Right lobe of liver (tissue), 6 donors: ENCODE measurements at regions not wholly inside any gene's neighbourhood (a gene's known extent, or its start where the extent isn't known, plus 50 kb on each side); places are given as distances from the start of the nearest gene placed in this dataset.

Experiments used
- ATAC-seq, 4 donors: fragments of 200-7000 bp; cut with Tn5 transposase; one replicate each; pipeline ENCODE4 v1.9.1; 2020; ENCODE audit warnings: mild to moderate bottlenecking in 4 of 4, moderate library complexity in 4 of 4
- DNase-seq, 3 donors: peaks; one replicate each; pipeline ENCODE4 v3.0.0-alpha.2; 2020
- H3K27ac ChIP-seq, 3 donors: fragments of 200-600 bp; one replicate each; pipeline ENCODE4 v1.8.0; 2022
- H3K27me3 ChIP-seq, 2 donors: fragments of 200-600 bp; one replicate each; pipeline ENCODE4 v1.8.0; 2022
- H3K36me3 ChIP-seq, 4 donors: fragments of 200-600 bp; sonication (generic) in 1 of 4; one replicate each; pipeline versions ENCODE4 v1.5.1 to v1.8.0; 2017 to 2022; ENCODE audit warnings: control low read depth in 1 of 4
- H3K4me1 ChIP-seq, 4 donors: fragments of 200-600 bp; sonication (generic) in 1 of 4; one replicate each; pipeline versions ENCODE4 v1.5.1 to v1.8.0; 2017 to 2022; ENCODE audit warnings: control low read depth in 1 of 4
- H3K4me3 ChIP-seq, 3 donors: fragments of 200-600 bp; one replicate each; pipeline ENCODE4 v1.8.0; 2022
- H3K9me3 ChIP-seq, 4 donors: fragments of 200-600 bp; sonication (generic) in 1 of 4; one replicate each; pipeline versions ENCODE4 v1.5.1 to v1.8.0; 2017 to 2022; ENCODE audit warnings: control low read depth in 1 of 4
- POLR2A ChIP-seq: fragments of 450-650 bp; IDR thresholded peaks from one replicate; pipeline ENCODE4 v1.6.1; 2017; ENCODE audit warnings: antibody characterized with exemption, mild to moderate bottlenecking
- WGBS: methylation state at CpG from one replicate; pipeline ENCODE4 v1.1.6; 2018; ENCODE audit warnings: low coverage, low lambda C conversion rate; ENCODE audit not compliant: insufficient coverage; ENCODE audit errors: missing lambda C conversion rate; 5-methylcytosine and 5-hydroxymethylcytosine counted together
- intact Hi-C, 2 donors: fragments of 100-400 bp; cut with DNase I; formaldehyde crosslinking; loops; one replicate each; pipeline versions ENCODE4 v1.11.2 to v1.14.1; 2022
- TF ChIP-seq, protein P1 (sequence below), 4 donors: fragments of 200-600 bp in 3 of 4; fragments of 450-650 bp in 1 of 4; IDR thresholded peaks; one replicate each; pipeline versions ENCODE4 v1.5.1 to v1.8.0; 2016 to 2022; ENCODE audit warnings: antibody characterized with exemption in 4 of 4, mild to moderate bottlenecking in 2 of 4
- donor health status: DM: no; HTN: yes; CAD: no.
- donor health status: DM: no; HTN: no; CAD: no.
- donor health status: DM: no; HTN: no; CAD: no.
- donor health status: DM: no; HTN: yes; CAD: no.
- donor health status: DM: no; HTN: yes; CAD: no.

DNA sequence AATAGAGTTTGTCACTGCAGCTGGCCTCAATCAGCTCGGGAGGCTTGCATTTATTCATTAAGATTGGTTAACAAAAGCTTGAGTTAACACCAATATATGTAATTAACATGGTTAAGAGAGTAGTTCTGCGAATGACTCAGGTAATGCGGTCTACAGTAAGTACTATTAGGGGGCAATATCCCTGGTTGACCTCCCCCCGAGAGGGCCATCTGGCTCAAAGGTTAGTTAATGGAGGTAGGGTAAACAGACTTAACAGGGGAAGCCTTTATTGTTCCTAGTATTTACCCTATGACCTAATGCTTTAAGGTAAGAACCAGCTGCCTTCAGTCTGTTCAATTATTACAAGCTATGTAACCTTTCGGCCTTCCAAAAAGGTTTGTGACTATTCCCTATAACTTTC is 403.3 kb upstream of the SGO1 start:
- no peaks in the 10 kb centered on the region for H3K4me1 ChIP-seq
- DNase-seq = no peak
- no peaks in the 10 kb centered on the region for H3K9me3 ChIP-seq
- TF ChIP-seq, protein P1, sequence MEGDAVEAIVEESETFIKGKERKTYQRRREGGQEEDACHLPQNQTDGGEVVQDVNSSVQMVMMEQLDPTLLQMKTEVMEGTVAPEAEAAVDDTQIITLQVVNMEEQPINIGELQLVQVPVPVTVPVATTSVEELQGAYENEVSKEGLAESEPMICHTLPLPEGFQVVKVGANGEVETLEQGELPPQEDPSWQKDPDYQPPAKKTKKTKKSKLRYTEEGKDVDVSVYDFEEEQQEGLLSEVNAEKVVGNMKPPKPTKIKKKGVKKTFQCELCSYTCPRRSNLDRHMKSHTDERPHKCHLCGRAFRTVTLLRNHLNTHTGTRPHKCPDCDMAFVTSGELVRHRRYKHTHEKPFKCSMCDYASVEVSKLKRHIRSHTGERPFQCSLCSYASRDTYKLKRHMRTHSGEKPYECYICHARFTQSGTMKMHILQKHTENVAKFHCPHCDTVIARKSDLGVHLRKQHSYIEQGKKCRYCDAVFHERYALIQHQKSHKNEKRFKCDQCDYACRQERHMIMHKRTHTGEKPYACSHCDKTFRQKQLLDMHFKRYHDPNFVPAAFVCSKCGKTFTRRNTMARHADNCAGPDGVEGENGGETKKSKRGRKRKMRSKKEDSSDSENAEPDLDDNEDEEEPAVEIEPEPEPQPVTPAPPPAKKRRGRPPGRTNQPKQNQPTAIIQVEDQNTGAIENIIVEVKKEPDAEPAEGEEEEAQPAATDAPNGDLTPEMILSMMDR (IDR thresholded peaks at IDR 0.05) = no peak
- TF ChIP-seq POLR2A = no peak
- no peaks in the 10 kb centered on the region for H3K36me3 ChIP-seq
- H3K27ac ChIP-seq = no peak overlapping the region
- WGBS = 65% methylated on average over 5 of the region's 5 CpGs
- H3K27me3 ChIP-seq = no peaks in the 10 kb centered on the region
- intact Hi-C loops = no loop called here
- no peak overlapping the region for H3K4me3 ChIP-seq
- no peak for ATAC-seq

DNA sequence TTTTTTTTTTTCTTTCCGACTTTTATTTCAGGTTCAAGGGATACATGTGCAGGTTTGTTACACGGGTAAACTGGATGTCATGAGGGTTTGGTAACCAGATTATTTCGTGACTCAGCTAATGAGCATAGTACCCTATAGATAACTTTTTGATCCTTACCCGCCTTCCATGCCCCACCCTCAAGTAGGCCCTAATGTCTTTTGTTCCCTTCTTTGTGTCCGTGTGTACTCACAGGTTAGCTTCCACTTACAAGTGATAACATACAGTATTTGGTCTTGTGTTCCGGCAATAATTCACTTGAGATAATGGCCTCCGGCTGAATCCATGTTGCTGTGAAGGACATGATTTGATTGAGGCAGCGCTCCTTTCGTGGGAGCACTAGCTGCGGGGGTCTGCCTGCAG is 402.8 kb upstream of the SGO1 start:
- intact Hi-C loops = no loop called here
- WGBS = 81% methylated on average over 8 of the region's 10 CpGs
- no peak for DNase-seq

DNA sequence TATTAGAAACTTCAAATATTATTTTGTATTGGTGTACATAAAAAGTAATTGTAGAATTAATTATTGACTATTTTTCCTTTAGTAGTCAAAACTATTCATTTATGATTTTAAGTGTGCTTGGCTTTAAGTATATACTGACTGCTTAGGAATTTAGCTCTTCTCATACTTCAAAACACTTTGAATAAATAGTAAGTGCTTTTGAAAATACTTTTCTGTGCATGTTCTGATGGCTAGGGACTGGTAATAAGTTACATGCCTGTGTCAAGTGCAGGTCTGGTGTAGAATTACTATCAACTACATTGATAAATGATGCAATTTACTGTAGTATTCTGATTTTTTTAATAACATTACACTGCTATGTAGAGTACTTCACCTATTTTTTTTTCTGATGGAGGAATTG is 397.6 kb upstream of the SGO1 start:
- intact Hi-C loops = no loop called here
- Histone ChIP-seq H3K4me1 (no peaks in the 10 kb centered on the region), H3K36me3 (no peaks in the 10 kb centered on the region), H3K27me3 (no peaks in the 10 kb centered on the region), H3K9me3 (no peaks in the 10 kb centered on the region), H3K27ac (no peak overlapping the region), H3K4me3 (no peak overlapping the region)
- no peak for ATAC-seq
- TF ChIP-seq, protein P1 (IDR thresholded peaks at IDR 0.05) = no peak
- TF ChIP-seq POLR2A = no peak
- no peak for DNase-seq

More for the DNA sequence above, 402.8 kb upstream of the SGO1 start:
- no peak for ATAC-seq
- no peaks in the 10 kb centered on the region for H3K4me1 ChIP-seq
- H3K27ac ChIP-seq = no peak overlapping the region
- no peaks in the 10 kb centered on the region for H3K9me3 ChIP-seq
- no peaks in the 10 kb centered on the region for H3K36me3 ChIP-seq
- no peaks in the 10 kb centered on the region for H3K27me3 ChIP-seq
- H3K4me3 ChIP-seq = no peak overlapping the region
- TF ChIP-seq, protein P1 (IDR thresholded peaks at IDR 0.05) = no peak
- TF ChIP-seq POLR2A = no peak

DNA sequence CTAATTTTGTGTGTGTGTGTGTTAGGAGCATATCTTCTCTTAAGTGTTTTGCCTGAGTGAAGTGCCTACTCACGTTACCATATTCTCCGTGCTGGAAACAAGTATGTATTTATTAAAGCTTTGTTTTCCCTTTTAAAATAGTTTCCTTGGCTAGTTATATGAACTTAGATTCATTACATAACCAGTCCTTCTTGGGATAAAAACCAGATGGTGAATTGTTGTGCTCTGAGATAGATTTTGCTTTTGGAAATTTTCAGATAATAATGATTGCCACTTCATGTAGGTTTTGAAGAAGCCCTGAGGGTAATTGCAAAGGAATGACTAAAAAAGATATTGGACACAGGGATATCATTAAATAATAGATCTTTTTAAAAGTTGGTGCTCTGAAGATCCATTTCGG is 390.2 kb upstream of the SGO1 start:
- WGBS = 74% methylated on average over 3 of the region's 3 CpGs
- intact Hi-C loops = no loop called here
- TF ChIP-seq, protein P1 (IDR thresholded peaks at IDR 0.05) = no peak
- no peak for TF ChIP-seq POLR2A

DNA sequence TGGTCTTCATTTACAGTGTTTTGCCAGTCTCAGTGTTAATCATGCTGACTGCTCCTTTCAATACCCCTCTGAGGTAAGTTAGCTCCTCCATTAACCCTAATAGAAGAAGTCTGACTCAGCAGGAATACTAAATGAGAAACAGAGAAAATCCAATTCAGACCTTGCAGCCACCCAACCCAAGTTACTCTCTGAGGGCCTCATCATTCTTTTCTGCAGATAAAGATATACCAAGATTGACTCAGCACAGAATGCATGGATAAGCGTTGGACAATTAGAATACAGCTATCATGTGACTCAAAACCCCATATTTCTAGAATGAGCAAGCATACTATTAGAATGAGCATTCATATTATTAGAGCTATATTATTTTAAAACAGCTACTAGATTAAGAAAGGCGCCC is 389.1 kb upstream of the SGO1 start:
- no peak overlapping the region for H3K27ac ChIP-seq
- no peaks in the 10 kb centered on the region for H3K4me1 ChIP-seq
- intact Hi-C loops = no loop called here
- ATAC-seq (no peak), DNase-seq (no peak)
- H3K9me3 ChIP-seq = no peaks in the 10 kb centered on the region
- TF ChIP-seq POLR2A = no peak
- TF ChIP-seq, protein P1 (IDR thresholded peaks at IDR 0.05) = no peak
- WGBS = 63% methylated on average over 2 of the region's 2 CpGs
- H3K36me3 ChIP-seq = no peaks in the 10 kb centered on the region
- H3K4me3 ChIP-seq = no peak overlapping the region
- no peaks in the 10 kb centered on the region for H3K27me3 ChIP-seq

More for the DNA sequence above, 390.2 kb upstream of the SGO1 start:
- H3K27ac ChIP-seq = no peak overlapping the region
- no peaks in the 10 kb centered on the region for H3K36me3 ChIP-seq
- H3K9me3 ChIP-seq = no peaks in the 10 kb centered on the region
- no peak overlapping the region for H3K4me3 ChIP-seq
- H3K27me3 ChIP-seq = no peaks in the 10 kb centered on the region
- ATAC-seq (no peak), DNase-seq (no peak)
- no peaks in the 10 kb centered on the region for H3K4me1 ChIP-seq
